ENCODE measurements at regions not wholly inside any gene's neighbourhood (a gene's known extent, or its start where the extent isn't known, plus 50 kb on each side); places are given as distances from the start of the nearest gene placed in this dataset.

DNA sequence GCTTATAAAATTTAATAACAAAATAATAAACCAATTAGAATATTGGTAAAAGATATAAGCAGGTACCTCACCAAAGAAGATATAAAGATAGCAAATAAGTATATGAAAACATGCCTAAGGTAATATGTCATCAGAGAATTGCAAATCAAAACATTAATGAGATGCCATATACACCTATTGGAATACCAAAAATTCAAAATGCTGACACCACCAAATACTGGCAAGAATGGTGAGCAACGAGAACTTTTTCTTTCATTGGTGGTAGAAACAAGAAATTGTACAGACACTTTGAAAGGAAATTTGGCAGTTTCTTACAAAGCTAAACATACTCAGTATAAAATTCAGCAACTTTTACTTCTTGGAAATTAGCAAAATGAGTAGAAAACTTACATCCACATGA is 346.9 kb upstream of the ROBO1 start:
- intact Hi-C loops (cut with DNase I) = no loop called here
- DNase-seq = no peak
- no peak overlapping the region for H3K27ac ChIP-seq
- no peaks in the 10 kb centered on the region for H3K4me1 ChIP-seq
- H3K27me3 ChIP-seq = no peaks in the 10 kb centered on the region
- no peaks in the 10 kb centered on the region for H3K36me3 ChIP-seq
- 63 to 64% methylated on average over 1 of the region's 1 CpG for whole genome bisulfite sequencing, 2 donors
- H3K9me3 ChIP-seq = no peaks in the 10 kb centered on the region
- TF ChIP-seq CTCF (IDR thresholded peaks at IDR 0.05) = no peak
- no peak for TF ChIP-seq POLR2A (IDR thresholded peaks at IDR 0.05)
- no peak overlapping the region for H3K4me3 ChIP-seq

GRCh38 chr3:80113331-80113730 is 345.5 kb upstream of the ROBO1 start:
- WGBS, 2 donors = 50 to 62% methylated on average over 1 of the region's 1 CpG

DNA sequence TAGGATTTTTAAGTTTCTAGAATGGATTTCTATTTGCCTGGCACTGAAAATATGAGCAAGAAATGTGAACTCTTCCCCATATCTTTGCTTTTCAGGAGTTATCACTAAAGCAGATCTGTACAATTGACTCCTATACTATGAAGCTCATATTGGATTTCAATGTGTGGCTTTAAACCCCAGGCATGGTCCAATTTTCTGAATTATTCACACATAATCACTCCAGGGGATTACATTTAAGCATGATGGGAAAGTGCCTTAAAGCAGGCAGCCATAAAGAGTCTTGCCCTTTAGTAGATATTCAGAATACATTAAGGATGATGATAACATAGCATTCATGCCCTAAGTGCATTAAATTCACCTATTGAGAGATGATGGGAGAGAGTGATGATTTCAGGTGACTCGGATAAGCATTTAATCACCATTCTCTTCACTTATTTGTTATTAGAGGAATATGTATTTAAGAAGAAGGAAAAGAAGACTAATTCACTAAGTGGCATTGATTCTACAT is 331.8 kb upstream of the ROBO1 start:
- TF ChIP-seq POLR2A (IDR thresholded peaks at IDR 0.05) = no peak
- TF ChIP-seq CTCF (IDR thresholded peaks at IDR 0.05) = no peak
- Histone ChIP-seq H3K27me3 (no peaks in the 10 kb centered on the region), H3K4me3 (no peak overlapping the region), H3K9me3 (no peaks in the 10 kb centered on the region), H3K36me3 (no peaks in the 10 kb centered on the region), H3K4me1 (no peaks in the 10 kb centered on the region), H3K27ac (no peak overlapping the region)
- intact Hi-C loops (cut with DNase I) = no loop called here
- 77 to 80% methylated on average over 1 of the region's 1 CpG for WGBS, 2 donors
- DNase-seq = no peak

More at GRCh38 chr3:80113331-80113730, 345.5 kb upstream of the ROBO1 start:
- no peaks in the 10 kb centered on the region for H3K36me3 ChIP-seq
- no peaks in the 10 kb centered on the region for H3K27me3 ChIP-seq
- TF ChIP-seq POLR2A (IDR thresholded peaks at IDR 0.05) (no peak), CTCF (IDR thresholded peaks at IDR 0.05) (no peak)
- H3K4me3 ChIP-seq = no peak overlapping the region
- H3K4me1 ChIP-seq = no peaks in the 10 kb centered on the region
- DNase-seq = no peak
- intact Hi-C loops (cut with DNase I) = no loop called here
- H3K27ac ChIP-seq = no peak overlapping the region
- no peaks in the 10 kb centered on the region for H3K9me3 ChIP-seq

DNA sequence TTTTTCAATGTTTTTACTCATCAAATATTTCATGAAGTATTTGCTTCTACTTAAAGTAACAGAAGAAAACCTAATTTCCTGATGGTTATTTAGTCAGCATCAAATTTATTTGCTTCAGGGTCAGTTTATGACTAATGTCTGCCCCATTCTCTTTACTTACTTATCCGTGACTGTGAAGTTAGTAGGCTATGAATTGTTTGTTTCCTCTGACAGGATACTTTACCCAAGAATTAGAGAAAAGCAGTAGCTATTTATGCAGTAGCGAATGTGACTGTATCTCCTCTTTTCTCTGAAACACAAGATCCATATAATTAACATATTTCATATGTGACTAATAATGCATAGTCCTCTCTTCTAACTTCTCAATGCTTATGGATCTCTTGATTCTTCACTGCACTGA is 329.9 kb upstream of the ROBO1 start:
- Histone ChIP-seq H3K4me3 (no peak overlapping the region), H3K4me1 (no peaks in the 10 kb centered on the region), H3K27me3 (no peaks in the 10 kb centered on the region), H3K36me3 (no peaks in the 10 kb centered on the region), H3K27ac (no peak overlapping the region), H3K9me3 (no peaks in the 10 kb centered on the region)
- intact Hi-C loops (cut with DNase I) = no loop called here
- 36 to 45% methylated on average over 2 of the region's 2 CpGs for WGBS, 2 donors
- DNase-seq = no peak
- TF ChIP-seq CTCF (IDR thresholded peaks at IDR 0.05) (no peak), POLR2A (IDR thresholded peaks at IDR 0.05) (no peak)

GRCh38 chr3:80096909-80097308 is 329.1 kb upstream of the ROBO1 start:
- 63 to 72% methylated on average over 2 of the region's 2 CpGs for WGBS, 2 donors
- intact Hi-C loops (cut with DNase I) = no loop called here

More at GRCh38 chr3:80096909-80097308, 329.1 kb upstream of the ROBO1 start:
- H3K36me3 ChIP-seq = no peaks in the 10 kb centered on the region
- H3K9me3 ChIP-seq = no peaks in the 10 kb centered on the region
- DNase-seq = no peak
- no peaks in the 10 kb centered on the region for H3K27me3 ChIP-seq
- no peak for TF ChIP-seq CTCF (IDR thresholded peaks at IDR 0.05)
- TF ChIP-seq POLR2A (IDR thresholded peaks at IDR 0.05) = no peak
- H3K27ac ChIP-seq = no peak overlapping the region
- no peak overlapping the region for H3K4me3 ChIP-seq
- no peaks in the 10 kb centered on the region for H3K4me1 ChIP-seq

All from esophagus squamous epithelium (tissue), 5 donors.